ENCODE measurements at regions not wholly inside any gene's neighbourhood (a gene's known extent, or its start where the extent isn't known, plus 50 kb on each side); places are given as distances from the start of the nearest gene placed in this dataset.

GRCh38 chrX:17292111-17292527, 82.9 kb upstream of the NHS start:
- TF ChIP-seq CTCF (IDR thresholded peaks at IDR 0.05; ENCODE audit: low read length), result no peak
- TF ChIP-seq EZH2 (IDR thresholded peaks at IDR 0.05; ENCODE audit: borderline replicate concordance, low read length), result no peak

All from OCI-LY1 (cell line).